Mucosa of descending colon (tissue), 3 donors: ENCODE measurements at regions not wholly inside any gene's neighbourhood (a gene's known extent, or its start where the extent isn't known, plus 50 kb on each side); places are given as distances from the start of the nearest gene placed in this dataset.

Source experiments
- ATAC-seq: fragments of 200-7000 bp; cut with Tn5 transposase; one replicate; pipeline ENCODE4 v1.9.1; 2020; ENCODE audit warnings: mild to moderate bottlenecking, moderate library complexity
- DNase-seq, 3 donors: peaks; one replicate each; pipeline ENCODE4 v3.0.0-alpha.2; 2020
- H3K36me3 ChIP-seq: fragments of 200-600 bp; one replicate; pipeline ENCODE4 v1.8.0; 2021; ENCODE audit warnings: low read depth, mild to moderate bottlenecking
- H3K4me1 ChIP-seq: fragments of 200-600 bp; one replicate; pipeline ENCODE4 v1.8.0; 2021; ENCODE audit warnings: low read depth, mild to moderate bottlenecking
- H3K4me3 ChIP-seq: fragments of 200-600 bp; one replicate; pipeline ENCODE4 v1.8.0; 2021; ENCODE audit warnings: mild to moderate bottlenecking
- H3K9me3 ChIP-seq: fragments of 200-600 bp; one replicate; pipeline ENCODE4 v1.8.0; 2021; ENCODE audit warnings: mild to moderate bottlenecking
- intact Hi-C, 2 donors: fragments of 100-400 bp; cut with DNase I in 1 of 2; cut with micrococcal nuclease in 1 of 2; formaldehyde crosslinking; loops; one replicate each; pipeline versions ENCODE4 v1.11.0 to v1.11.1; 2022; cut with DNase I, micrococcal nuclease
- TF ChIP-seq, protein P1 (sequence below): fragments of 200-600 bp; IDR thresholded peaks from one replicate; pipeline ENCODE4 v1.8.0; 2022; ENCODE audit warnings: antibody characterized with exemption, mild to moderate bottlenecking
- donor health status: DM: no; HTN: no; CAD: no; lungs with moderate emphysema.
- donor health status: DM: no; HTN: no; CAD: no.
- donor health status: DM: no; HTN: yes; CAD: no.

DNA sequence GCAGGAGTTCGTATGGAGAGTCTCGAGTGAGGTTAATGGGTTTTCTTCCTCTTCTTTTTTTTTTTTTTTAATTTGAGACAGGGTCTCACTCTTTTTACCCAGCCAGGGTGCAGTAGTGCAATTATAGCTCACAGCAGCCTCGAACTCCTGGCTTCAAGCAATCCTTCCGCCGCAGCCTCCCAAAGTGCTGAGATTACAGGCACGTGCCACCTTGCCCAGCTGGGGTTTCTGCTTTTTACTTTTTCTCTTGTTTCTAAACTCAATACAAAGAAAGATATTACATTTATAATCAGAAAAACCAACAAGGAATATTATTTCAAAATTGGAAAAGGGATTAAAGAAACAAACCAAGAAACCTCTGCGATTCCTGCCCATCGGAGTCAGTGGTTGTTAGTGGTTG lies 175.9 kb downstream of the SEC14L1 start:
- H3K4me3 ChIP-seq: no peak overlapping the region
- peaks cover 26% of the 10 kb centered on the region for H3K4me1 ChIP-seq
- no peaks in the 10 kb centered on the region for H3K36me3 ChIP-seq
- no peak for DNase-seq
- no peak for ATAC-seq
- intact Hi-C loops: no loop called here
- no peaks in the 10 kb centered on the region for H3K9me3 ChIP-seq
- TF ChIP-seq, protein P1, sequence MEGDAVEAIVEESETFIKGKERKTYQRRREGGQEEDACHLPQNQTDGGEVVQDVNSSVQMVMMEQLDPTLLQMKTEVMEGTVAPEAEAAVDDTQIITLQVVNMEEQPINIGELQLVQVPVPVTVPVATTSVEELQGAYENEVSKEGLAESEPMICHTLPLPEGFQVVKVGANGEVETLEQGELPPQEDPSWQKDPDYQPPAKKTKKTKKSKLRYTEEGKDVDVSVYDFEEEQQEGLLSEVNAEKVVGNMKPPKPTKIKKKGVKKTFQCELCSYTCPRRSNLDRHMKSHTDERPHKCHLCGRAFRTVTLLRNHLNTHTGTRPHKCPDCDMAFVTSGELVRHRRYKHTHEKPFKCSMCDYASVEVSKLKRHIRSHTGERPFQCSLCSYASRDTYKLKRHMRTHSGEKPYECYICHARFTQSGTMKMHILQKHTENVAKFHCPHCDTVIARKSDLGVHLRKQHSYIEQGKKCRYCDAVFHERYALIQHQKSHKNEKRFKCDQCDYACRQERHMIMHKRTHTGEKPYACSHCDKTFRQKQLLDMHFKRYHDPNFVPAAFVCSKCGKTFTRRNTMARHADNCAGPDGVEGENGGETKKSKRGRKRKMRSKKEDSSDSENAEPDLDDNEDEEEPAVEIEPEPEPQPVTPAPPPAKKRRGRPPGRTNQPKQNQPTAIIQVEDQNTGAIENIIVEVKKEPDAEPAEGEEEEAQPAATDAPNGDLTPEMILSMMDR: no peak

DNA sequence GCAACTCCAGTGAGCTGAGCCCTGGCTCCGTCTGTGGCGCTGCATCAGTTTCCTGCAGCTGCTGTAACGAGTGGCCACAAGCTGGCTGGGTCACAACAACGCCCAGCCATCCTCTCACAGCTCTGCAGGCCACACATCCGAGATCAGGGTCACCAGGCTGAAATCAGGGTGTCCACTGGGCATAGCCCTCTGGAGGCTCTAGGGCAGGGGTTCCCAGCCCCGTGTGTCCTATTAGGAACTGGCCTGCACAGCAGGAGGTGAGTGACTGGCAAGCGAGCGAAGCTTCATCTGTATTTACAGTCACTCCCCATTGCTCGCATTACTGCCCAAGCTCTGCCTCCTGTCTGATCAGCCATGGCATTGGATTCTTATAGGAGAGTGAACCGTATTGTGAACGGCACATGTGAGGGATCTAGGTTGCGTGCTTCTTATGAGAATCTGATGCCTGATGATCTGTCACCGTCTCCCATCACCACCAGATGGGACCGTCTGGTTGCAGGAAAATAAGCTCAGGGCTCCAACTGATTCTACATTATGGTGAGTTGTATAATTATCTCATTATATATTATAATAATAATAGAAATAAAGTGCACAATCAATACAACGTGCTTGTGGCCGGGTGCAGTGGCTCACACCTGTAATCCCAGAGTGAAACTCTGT lies 176.5 kb downstream of the SEC14L1 start:
- TF ChIP-seq, protein P1: no peak
- Histone ChIP-seq H3K4me3 (no peak overlapping the region), H3K9me3 (no peaks in the 10 kb centered on the region), H3K4me1 (peaks cover 23% of the 10 kb centered on the region), H3K36me3 (no peaks in the 10 kb centered on the region)
- intact Hi-C loops: no loop called here
- DNase-seq (peak in 2 of 3 donors; percentile 28 to 43), ATAC-seq (no peak)

DNA sequence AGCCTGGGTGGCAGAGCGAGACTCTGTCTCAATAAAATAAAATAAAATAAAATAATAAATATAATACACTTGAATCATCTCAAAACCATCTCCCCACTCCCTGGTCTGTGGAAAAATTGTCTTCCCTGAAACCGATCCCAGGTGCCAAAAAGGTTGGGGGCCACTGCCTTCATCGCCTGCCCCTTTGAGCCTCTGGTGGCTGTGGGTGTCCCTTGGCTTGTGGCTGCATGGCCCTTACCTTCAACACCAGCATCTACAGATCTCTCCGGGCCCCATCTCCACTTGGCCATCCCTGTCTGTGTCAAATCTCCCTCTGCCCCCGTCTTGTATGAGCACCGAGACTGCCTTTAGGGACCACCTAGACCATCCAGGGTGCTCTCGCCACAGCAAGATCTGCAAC lies 177.3 kb downstream of the SEC14L1 start:
- peaks cover 23% of the 10 kb centered on the region for H3K4me1 ChIP-seq
- TF ChIP-seq, protein P1: no peak
- H3K36me3 ChIP-seq: no peaks in the 10 kb centered on the region
- H3K9me3 ChIP-seq: no peaks in the 10 kb centered on the region
- DNase-seq (peak in 1 of 3 donors; percentile 36), ATAC-seq (no peak)
- H3K4me3 ChIP-seq: no peak overlapping the region
- intact Hi-C loops: no loop called here

DNA sequence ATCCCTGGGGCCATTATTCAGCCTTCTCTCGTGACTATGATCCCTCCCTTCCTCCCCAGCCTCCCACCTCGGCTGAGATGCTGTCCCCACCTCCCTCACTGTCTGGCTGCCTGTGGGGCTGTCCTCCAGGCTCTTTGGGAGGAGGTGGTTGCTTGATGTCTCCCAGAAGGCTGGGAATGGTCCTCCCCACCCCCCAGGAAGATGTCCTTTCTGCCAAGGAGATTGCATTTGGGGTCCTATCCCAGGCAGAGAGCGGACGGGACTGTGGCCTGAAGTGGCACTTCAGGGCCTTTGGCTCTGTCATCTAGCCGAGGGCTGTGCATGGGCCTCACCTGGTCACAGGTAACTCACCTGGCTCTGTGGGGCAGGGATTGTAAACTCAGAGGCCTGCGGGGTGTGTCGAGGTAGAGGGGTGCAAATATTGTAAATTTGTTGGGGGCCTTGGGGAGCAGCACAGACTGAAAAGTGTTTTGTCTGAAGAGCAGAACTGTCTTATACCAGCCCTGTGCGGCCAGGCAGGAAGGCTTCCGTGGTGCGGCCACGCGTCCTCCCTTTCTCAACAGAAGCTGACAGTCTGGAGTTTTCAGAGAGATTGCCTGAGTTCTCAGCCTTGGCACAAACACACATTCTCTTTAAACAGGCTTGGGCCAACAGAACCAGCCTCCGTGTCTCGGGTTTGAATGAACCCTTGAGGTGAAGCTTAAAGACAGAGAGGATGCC lies 177.9 kb downstream of the SEC14L1 start:
- intact Hi-C loops: no loop called here
- H3K9me3 ChIP-seq: no peaks in the 10 kb centered on the region
- H3K4me3 ChIP-seq: no peak overlapping the region
- H3K4me1 ChIP-seq: peaks cover 27% of the 10 kb centered on the region
- no peaks in the 10 kb centered on the region for H3K36me3 ChIP-seq
- DNase-seq: peak; percentile 59 to 65 (median 65)
- TF ChIP-seq, protein P1: no peak
- ATAC-seq: peak; percentile 58

DNA sequence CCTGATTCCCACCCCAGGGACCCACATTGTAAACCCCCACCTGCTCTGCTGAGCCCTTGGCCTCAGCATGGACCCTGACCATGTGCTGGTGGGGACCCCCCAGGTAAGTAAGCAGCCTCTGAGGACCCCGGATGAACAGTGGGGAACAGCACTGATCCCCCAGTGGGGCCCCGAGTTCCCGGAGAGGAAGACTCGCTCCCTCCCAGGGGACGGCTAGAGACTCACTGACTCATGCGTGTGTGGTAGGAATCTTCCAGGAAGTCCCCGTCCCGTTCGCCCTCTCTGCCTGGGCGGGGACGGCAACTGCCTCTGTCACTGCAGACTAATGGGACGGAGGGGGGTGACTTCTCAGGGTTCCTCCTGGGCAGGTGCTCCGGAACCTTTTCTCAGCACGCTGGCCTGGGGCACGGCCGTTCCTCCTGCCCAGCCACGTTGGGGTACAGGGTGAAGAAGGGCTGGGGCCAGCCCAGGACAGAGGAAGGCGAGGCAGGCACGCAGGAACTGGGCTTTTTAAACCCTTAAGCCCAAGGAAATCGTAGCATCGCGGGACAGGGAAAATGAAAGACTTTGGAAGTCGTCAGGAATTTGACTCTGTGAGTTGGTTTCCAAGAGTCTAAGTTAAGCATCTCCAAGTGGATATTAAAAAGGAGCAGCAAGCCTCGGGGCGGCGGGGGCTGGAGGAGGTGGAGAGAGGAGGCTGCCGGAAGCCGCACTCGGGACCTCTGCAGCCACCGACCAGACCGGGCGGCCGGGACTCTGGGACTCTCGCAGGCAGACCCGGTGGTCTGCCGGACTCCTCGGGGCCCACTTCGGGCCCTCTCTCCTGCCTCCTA lies 178.7 kb downstream of the SEC14L1 start:
- Histone ChIP-seq H3K36me3 (no peaks in the 10 kb centered on the region), H3K4me3 (no peak overlapping the region), H3K4me1 (peaks cover 32% of the 10 kb centered on the region), H3K9me3 (no peaks in the 10 kb centered on the region)
- DNase-seq (peak; percentile 91 to 94 (median 92)), ATAC-seq (peak; percentile 92)
- intact Hi-C loops: no loop called here
- TF ChIP-seq, protein P1: no peak
